ENCODE measurements at regions not wholly inside any gene's neighbourhood (a gene's known extent, or its start where the extent isn't known, plus 50 kb on each side); places are given as distances from the start of the nearest gene placed in this dataset.

DNA sequence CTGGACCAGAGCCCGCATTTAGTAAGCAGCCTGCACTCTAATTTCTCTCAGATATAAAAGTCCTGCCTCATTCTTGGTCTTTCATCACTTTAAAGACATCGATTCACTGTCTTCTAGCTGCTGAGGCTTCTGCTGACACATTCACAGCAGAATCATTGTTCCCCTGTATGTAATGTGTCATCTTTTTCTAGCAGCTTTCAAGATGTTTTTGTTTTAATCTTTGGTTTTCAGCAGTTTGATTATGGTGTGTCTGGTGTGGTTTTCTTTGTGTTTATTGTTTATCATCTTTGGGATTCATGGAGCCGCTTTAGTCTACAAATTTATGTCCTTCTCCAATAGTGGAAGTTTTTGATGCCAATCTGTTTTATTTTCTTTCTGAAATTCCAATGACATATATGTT lies 157.3 kb upstream of the STMND1 start:
- TF ChIP-seq, protein P1, sequence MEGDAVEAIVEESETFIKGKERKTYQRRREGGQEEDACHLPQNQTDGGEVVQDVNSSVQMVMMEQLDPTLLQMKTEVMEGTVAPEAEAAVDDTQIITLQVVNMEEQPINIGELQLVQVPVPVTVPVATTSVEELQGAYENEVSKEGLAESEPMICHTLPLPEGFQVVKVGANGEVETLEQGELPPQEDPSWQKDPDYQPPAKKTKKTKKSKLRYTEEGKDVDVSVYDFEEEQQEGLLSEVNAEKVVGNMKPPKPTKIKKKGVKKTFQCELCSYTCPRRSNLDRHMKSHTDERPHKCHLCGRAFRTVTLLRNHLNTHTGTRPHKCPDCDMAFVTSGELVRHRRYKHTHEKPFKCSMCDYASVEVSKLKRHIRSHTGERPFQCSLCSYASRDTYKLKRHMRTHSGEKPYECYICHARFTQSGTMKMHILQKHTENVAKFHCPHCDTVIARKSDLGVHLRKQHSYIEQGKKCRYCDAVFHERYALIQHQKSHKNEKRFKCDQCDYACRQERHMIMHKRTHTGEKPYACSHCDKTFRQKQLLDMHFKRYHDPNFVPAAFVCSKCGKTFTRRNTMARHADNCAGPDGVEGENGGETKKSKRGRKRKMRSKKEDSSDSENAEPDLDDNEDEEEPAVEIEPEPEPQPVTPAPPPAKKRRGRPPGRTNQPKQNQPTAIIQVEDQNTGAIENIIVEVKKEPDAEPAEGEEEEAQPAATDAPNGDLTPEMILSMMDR (optimal IDR thresholded peaks at IDR 0.05 in 1 of 3, IDR thresholded peaks at IDR 0.05 in 1 of 3, conservative IDR thresholded peaks at IDR 0.05 in 1 of 3; ENCODE audit: extremely low read depth in 1 of 3, insufficient read depth in 2 of 3, low read length in 3 of 3): no peak
- TF ChIP-seq EZH2 (IDR thresholded peaks at IDR 0.05; ENCODE audit: low read length): no peak
